ENCODE measurements at regions not wholly inside any gene's neighbourhood (a gene's known extent, or its start where the extent isn't known, plus 50 kb on each side); places are given as distances from the start of the nearest gene placed in this dataset.

DNA sequence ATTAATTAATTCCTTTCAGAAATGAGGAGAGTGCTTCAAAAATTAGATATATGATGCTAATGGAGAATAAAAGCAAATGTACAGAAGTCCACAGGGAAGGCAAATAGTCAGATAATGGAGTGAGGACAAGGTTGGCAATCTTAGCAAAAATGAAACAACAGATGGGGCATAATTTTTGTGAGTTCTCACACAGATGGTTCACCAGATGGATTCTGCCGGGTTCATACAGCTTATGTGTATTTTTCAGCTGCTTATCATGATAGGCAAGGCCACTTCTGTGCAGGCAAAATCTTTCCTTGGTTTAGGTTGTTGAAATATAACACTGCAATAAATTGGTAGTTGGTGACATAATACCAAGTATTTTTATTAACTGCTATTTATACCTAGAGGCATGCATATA, 1539.0 kb upstream of the IGFBP7 start:
- TF ChIP-seq, protein P1, sequence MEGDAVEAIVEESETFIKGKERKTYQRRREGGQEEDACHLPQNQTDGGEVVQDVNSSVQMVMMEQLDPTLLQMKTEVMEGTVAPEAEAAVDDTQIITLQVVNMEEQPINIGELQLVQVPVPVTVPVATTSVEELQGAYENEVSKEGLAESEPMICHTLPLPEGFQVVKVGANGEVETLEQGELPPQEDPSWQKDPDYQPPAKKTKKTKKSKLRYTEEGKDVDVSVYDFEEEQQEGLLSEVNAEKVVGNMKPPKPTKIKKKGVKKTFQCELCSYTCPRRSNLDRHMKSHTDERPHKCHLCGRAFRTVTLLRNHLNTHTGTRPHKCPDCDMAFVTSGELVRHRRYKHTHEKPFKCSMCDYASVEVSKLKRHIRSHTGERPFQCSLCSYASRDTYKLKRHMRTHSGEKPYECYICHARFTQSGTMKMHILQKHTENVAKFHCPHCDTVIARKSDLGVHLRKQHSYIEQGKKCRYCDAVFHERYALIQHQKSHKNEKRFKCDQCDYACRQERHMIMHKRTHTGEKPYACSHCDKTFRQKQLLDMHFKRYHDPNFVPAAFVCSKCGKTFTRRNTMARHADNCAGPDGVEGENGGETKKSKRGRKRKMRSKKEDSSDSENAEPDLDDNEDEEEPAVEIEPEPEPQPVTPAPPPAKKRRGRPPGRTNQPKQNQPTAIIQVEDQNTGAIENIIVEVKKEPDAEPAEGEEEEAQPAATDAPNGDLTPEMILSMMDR (IDR thresholded peaks at IDR 0.05), result no peak
- no peak for TF ChIP-seq EP300 (IDR thresholded peaks at IDR 0.05; ENCODE audit: low read depth)
- TF ChIP-seq POLR2AphosphoS5 (IDR thresholded peaks at IDR 0.05), result no peak
- no peak for TF ChIP-seq POLR2A (IDR thresholded peaks at IDR 0.05)
- Histone ChIP-seq H3K9me3 (no peaks in the 10 kb centered on the region), H3K36me3 (no peaks in the 10 kb centered on the region), H3K4me1 (no peaks in the 10 kb centered on the region), H3K4me3 (no peak overlapping the region), H3K27me3 (no peaks in the 10 kb centered on the region), H3K27ac (no peak overlapping the region)
- intact Hi-C loops (cut with DNase I; ENCODE audit: low total_unique reads) (no loop called here), in situ Hi-C loops (cut with MboI; ENCODE audit: low pct_ligation_motif_present in 1 of 4, low pct_unique_long_range_greater_than_20kb in 1 of 4, low sequenced_read_pairs in 3 of 4) (no loop called here)
- DNase-seq, result no peak
- 58 to 74% methylated on average over 1 of the region's 1 CpG for WGBS, 2 donors (ENCODE audit: low coverage in 1 of 2)

DNA sequence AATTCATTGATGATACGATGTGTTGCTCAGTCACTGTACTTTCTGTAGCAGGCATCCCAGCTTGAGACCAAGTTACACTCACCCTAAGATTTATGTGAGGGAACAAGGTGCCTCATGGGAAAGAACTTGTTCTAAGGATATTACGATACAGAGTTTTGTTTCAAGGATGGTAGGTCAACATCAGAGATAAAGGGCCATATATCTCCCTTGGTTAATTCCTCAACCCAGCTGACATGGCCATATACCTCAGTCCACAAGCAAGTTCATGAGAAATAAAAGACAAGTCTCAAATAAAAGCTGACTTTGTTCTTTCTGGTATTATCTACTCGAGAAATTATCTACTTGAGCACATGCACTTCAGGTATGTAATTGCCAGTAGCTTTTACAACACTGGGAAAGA, 1535.9 kb upstream of the IGFBP7 start:
- Histone ChIP-seq H3K27ac (no peak overlapping the region), H3K27me3 (no peaks in the 10 kb centered on the region), H3K4me1 (no peaks in the 10 kb centered on the region), H3K4me3 (no peak overlapping the region), H3K9me3 (no peaks in the 10 kb centered on the region), H3K36me3 (no peaks in the 10 kb centered on the region)
- TF ChIP-seq EP300 (IDR thresholded peaks at IDR 0.05; ENCODE audit: low read depth), result no peak
- no peak for TF ChIP-seq POLR2AphosphoS5 (IDR thresholded peaks at IDR 0.05)
- TF ChIP-seq POLR2A (IDR thresholded peaks at IDR 0.05), result no peak
- TF ChIP-seq, protein P1 (IDR thresholded peaks at IDR 0.05), result no peak
- intact Hi-C loops (cut with DNase I; ENCODE audit: low total_unique reads), result no loop called here
- DNase-seq, result no peak
- 45 to 57% methylated on average over 3 of the region's 3 CpGs for WGBS, 2 donors (ENCODE audit: low coverage in 1 of 2)
- in situ Hi-C loops (cut with MboI; ENCODE audit: low pct_ligation_motif_present in 1 of 4, low pct_unique_long_range_greater_than_20kb in 1 of 4, low sequenced_read_pairs in 3 of 4), result no loop called here

DNA sequence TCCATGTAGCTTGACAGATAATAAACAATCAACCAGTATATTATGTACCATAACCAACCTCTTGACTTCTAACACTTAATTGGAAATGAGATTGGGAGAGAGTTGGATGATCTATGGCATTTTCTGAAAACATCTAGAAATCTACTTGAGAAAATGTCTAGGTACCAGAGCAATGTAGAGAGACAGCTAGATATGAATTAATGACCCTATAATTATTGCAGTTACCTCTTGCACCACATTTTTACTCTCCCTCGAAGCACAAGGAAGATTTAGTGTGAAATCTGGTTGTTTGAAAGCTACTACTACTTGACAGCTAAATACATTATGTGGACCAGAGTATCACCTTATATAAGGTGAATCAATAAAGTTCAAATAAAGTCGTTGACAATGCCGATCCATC, 1534.4 kb upstream of the IGFBP7 start:
- no peaks in the 10 kb centered on the region for H3K9me3 ChIP-seq
- H3K4me1 ChIP-seq, result no peaks in the 10 kb centered on the region
- DNase-seq, result no peak
- intact Hi-C loops (cut with DNase I; ENCODE audit: low total_unique reads) (no loop called here), in situ Hi-C loops (cut with MboI; ENCODE audit: low pct_ligation_motif_present in 1 of 4, low pct_unique_long_range_greater_than_20kb in 1 of 4, low sequenced_read_pairs in 3 of 4) (no loop called here)
- no peak overlapping the region for H3K27ac ChIP-seq
- H3K36me3 ChIP-seq, result no peaks in the 10 kb centered on the region
- WGBS, 2 donors (ENCODE audit: low coverage in 1 of 2), result 70 to 80% methylated on average over 3 of the region's 3 CpGs
- TF ChIP-seq, protein P1 (IDR thresholded peaks at IDR 0.05), result no peak
- no peak for TF ChIP-seq POLR2AphosphoS5 (IDR thresholded peaks at IDR 0.05)
- TF ChIP-seq POLR2A (IDR thresholded peaks at IDR 0.05), result no peak
- no peak for TF ChIP-seq EP300 (IDR thresholded peaks at IDR 0.05; ENCODE audit: low read depth)
- H3K4me3 ChIP-seq, result no peak overlapping the region
- no peaks in the 10 kb centered on the region for H3K27me3 ChIP-seq

DNA sequence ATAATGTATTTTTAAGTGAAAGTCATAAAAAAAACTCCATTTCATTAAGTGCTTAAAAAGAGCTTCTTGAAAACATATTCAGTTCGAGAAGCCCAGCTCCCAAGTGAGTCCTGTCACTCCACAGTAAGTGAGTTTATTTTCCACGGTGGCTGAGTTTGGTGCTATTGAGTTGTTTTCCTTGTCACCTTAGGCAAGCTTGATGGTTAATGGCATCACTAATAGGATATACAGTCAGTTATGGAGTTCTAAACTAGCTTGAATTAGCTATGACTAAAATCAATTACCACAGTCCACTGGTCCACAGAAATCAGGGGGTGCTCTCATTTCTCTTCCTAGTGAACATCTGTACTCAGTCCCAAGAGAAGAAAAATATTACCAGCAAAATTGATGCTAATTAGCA, 1526.2 kb upstream of the IGFBP7 start:
- 40 to 74% methylated on average over 1 to 2 of the region's 2 CpGs for WGBS, 2 donors (ENCODE audit: low coverage in 1 of 2)
- H3K27ac ChIP-seq, result no peak overlapping the region
- no peaks in the 10 kb centered on the region for H3K4me1 ChIP-seq
- TF ChIP-seq, protein P1 (IDR thresholded peaks at IDR 0.05), result no peak
- no peak for TF ChIP-seq POLR2AphosphoS5 (IDR thresholded peaks at IDR 0.05)
- TF ChIP-seq POLR2A (IDR thresholded peaks at IDR 0.05), result no peak
- TF ChIP-seq EP300 (IDR thresholded peaks at IDR 0.05; ENCODE audit: low read depth), result no peak
- DNase-seq, result no peak
- in situ Hi-C loops (cut with MboI; ENCODE audit: low pct_ligation_motif_present in 1 of 4, low pct_unique_long_range_greater_than_20kb in 1 of 4, low sequenced_read_pairs in 3 of 4), result no loop called here
- no peak overlapping the region for H3K4me3 ChIP-seq
- no peaks in the 10 kb centered on the region for H3K36me3 ChIP-seq
- H3K27me3 ChIP-seq, result no peaks in the 10 kb centered on the region
- H3K9me3 ChIP-seq, result no peaks in the 10 kb centered on the region
- intact Hi-C loops (cut with DNase I; ENCODE audit: low total_unique reads), result no loop called here

Data from transverse colon (tissue), 4 donors.